GM21360 (cell line): ENCODE measurements at regions not wholly inside any gene's neighbourhood (a gene's known extent, or its start where the extent isn't known, plus 50 kb on each side); places are given as distances from the start of the nearest gene placed in this dataset.

ENCODE experiments used
- ATAC-seq: cut with Tn5 transposase; IDR thresholded peaks from one replicate; pipeline ENCODE4 v1.9.1; 2021; ENCODE audit warnings: mild to moderate bottlenecking, moderate library complexity; ENCODE audit not compliant: unreplicated experiment

- no peak for ATAC-seq
Measured at GRCh38 chr13:68696907-68697306, 1410.7 kb upstream of the ATXN8OS start.

DNA sequence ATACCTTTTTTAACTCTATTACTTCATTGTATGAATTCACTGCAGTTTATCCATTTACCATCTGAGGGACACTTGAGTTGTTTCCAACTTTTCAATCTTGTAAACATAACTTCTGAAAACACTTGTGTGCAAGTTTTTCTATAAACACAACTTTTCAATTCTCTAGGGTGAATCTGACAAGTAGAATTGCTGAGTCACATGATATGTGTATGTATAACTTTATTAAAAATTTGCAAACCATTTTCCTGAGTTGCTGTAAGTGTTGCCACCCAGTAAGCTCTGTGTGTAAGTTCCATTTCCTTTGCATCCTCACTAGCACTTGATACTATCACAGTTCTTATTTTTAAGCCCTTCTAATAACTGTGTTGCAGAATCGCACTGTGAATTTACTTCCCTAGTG, 1415.6 kb upstream of the ATXN8OS start:
- no peak for ATAC-seq

DNA sequence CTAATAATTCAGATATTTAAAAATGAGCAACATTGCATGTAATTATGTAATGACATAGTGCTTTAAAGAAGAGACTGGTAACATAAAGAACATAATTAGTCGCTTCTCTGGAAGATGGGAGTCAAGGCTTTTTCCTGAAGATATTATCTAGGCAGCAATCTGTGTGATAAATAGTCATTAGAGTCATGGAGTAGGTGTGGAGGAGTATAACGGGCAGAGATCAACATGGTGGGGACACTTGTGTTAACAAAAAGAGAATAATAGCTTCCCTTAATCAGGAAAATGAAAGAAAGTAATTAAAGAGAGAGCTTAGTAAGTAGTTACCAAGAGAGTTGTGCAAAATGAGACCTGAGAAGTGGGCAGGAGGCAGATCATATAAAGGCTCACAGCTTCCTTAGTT, 1417.1 kb upstream of the ATXN8OS start:
- ATAC-seq: no peak

- ATAC-seq: no peak
Measured at GRCh38 chr13:68676513-68677115, 1431.0 kb upstream of the ATXN8OS start.

GRCh38 chr13:68675209-68675608, 1432.4 kb upstream of the ATXN8OS start:
- no peak for ATAC-seq

- ATAC-seq: no peak
Measured at GRCh38 chr13:68667863-68668262, 1437.7 kb upstream of the PCDH9 start.

DNA sequence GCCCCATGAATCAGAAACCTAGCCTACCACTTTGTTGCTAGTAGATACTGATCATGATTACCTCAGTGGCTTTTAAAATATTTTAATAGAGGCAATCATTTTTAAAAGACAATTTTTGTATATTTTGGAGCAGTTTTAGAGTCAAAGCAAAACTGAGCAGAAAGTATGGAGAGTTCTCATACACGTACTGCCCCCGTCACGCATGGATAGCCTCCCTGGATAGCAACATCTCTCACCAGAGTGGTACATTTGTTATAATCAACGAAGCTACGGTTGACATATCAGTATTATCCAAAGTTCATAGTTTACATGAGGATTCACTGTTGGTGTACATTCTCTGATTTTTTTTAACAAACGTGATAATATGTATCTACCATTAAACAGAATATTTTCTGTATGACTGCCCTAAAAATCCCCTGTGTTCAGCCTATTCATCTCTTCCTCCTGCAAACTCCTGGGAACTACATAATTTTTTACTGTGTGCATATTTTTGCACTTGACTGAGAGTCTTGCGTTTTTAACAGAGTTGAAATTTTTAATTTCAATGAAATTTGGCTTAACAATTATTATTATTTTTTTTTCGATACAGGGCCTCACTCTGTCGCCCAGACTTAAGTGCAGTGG, 1436.8 kb upstream of the PCDH9 start:
- ATAC-seq: no peak

GRCh38 chr13:68645814-68646213, 1415.7 kb upstream of the PCDH9 start:
- no peak for ATAC-seq

DNA sequence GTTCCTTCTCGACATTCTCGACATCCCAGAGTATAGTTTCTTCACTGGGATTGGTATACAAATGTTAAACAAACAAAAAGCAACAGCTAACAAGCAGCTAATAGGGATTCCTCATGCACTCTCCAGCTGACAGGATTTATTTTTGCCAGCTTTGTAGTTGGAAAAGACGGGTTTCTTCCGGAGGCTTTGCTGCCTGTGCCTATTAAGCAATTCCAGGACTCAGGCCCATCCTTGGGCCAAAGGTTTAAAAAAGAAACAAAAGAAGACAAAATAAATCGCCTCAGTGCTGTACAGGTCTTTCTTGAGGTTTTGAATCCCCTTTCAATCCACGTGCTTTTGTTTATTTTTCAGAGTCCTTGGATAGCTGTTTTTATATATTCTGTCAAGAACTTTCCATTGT, 1414.5 kb upstream of the PCDH9 start:
- no peak for ATAC-seq

GRCh38 chr13:68636784-68637183, 1406.6 kb upstream of the PCDH9 start:
- no peak for ATAC-seq

GRCh38 chr13:68628994-68629393, 1398.9 kb upstream of the PCDH9 start:
- ATAC-seq: no peak

GRCh38 chr13:68627379-68627778, 1397.2 kb upstream of the PCDH9 start:
- no peak for ATAC-seq

DNA sequence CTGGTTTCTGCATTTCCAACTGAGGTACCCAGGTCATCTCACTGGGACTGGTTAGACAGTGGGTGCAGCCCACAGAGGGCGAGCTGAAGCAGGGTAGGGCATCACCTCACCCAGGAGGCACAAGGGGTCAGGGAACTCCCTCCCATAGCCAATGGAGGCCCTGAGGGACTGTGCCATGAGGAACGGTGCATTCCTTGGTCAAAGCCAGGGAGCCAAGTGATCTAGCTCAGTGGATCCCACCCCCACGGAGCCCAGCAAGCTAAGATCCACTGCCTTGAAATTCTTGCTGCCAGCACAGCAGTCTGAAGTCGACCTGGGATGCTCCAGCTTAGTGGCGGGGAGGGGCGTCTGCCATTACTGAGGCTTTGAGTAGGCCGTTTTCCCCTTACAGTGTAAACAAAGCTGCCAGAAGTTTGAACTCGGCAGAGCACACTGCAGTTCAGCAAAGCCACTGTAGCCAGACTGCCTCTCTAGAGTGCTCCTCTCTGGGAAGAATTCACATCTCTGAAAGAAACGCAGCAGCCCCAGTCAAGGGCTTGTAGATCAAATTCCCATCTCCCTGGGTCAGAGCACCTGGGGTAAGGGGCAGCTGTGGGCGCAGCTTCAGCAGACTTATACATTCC, 1386.6 kb upstream of the PCDH9 start:
- ATAC-seq: no peak

DNA sequence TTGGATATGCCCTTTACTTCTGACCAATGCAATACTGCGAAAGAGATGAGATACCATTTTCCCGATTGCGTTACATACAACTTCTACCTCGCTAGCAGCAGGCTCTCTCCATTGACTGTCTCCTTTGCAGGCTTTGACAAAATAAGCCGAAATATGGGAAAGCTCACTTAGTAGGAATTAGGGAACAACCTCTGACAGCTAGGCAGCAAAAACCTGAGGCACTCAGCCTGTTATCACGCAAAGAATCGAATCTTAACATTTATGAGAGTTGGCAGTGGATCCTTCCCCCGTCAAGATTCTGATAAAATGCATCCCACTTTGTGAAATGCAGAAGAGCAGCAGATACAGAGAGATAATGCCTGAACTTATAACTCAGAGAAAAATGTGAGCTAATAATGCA, 1379.5 kb upstream of the PCDH9 start:
- ATAC-seq: no peak

DNA sequence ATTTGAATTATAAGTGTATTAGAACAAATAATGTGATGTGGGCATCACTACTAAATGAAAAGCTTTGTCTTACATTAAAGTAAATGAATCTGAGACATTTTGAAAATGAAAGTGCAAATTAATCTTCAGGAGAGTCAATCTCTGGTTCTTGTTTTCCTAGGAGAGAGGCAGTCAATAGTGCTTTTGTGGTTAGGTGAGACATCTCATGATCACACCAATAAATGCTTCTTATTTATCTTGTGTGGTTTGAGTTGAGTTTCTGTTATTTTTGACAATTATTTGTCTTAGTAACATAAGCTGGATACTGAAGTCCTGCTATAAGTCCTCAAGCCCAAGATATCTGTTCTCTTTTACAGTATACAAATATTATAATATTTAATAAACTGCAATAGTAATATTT, 1378.0 kb upstream of the PCDH9 start:
- ATAC-seq: no peak

DNA sequence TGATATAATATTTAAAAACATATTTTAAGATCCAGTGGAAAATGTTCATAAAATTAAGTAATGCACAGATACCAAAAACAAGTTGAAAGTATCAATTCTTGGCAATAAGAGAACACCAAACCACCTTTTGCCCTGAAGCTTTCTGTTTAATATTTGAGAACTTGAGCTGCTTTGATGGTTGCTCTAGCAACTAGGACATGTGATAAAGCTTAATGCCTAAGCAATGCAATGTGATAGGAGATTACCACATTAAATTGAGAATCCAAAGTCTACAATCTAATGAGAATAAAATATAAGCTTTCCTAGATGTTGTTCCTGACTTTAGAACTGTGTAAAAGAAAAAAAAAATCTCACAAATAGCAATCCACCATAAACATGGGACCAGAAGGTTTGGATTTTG, 1367.5 kb upstream of the PCDH9 start:
- ATAC-seq: no peak

- ATAC-seq: peak; percentile 100
Measured at GRCh38 chr13:68588623-68589022, 1358.5 kb upstream of the PCDH9 start.

- ATAC-seq: no peak
Measured at GRCh38 chr13:68584776-68585175, 1354.6 kb upstream of the PCDH9 start.

DNA sequence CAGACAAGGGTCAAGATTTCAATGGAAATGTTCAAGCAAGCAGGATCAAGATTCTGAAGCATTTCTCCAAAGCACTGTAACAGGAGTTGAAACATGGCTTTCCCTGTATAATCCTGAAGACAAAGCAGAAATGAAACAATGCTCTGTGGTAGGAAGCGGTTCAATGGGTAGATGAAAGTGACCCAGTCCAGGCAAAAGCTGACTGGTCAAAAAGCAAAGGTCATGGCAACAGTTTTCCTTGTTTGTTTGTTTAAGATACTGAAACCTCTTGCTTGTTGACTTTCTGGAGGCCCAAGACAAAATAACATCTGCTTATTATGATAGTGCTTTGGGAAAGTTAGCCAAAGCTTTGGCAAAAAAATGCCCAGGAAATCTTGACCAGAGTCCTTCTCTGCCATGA, 1343.9 kb upstream of the PCDH9 start:
- no peak for ATAC-seq

DNA sequence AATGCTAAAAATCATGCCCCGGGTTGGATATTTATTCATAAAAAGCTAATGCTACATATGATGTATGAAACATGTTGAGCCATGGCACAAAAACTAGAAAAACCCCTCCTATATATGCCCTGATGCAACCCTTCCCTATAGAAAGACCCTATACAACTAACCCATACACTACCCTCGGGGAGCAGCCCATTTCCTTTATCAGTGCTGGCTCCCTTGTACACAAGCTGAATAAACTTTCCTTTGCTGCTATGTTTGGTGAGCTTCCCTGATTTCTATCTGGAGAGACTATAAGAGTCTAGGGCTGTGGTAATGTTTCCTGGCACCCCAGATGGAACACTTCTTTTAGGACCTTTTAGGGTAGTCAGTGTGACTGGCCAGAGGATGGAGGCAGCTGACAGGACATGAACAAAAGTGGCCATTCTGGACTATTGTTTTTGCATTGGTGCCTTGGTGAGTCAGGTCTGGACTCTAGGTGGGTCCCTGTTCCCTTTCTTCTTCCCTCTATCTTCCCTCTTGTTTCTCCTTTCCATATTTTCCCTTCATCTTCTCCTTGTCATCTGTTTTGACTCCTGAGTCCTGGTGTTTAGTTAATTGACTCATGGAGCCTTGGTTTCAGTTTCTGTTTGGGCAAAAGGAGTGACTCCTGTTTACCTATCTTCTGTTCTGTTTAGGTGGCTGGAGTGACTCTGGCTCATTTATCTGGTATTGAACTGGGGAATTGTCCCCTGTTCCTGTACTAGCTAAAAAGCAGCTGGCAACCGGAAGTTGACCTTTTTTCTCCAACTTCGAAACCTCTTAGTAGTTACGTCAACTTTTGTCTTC, 1321.8 kb upstream of the PCDH9 start:
- no peak for ATAC-seq

- ATAC-seq: no peak
Measured at GRCh38 chr13:68550330-68550729, 1320.2 kb upstream of the PCDH9 start.

- ATAC-seq: no peak
Measured at GRCh38 chr13:68540244-68540643, 1310.1 kb upstream of the PCDH9 start.
